Prostate gland (tissue), 2 donors: ENCODE measurements at regions not wholly inside any gene's neighbourhood (a gene's known extent, or its start where the extent isn't known, plus 50 kb on each side); places are given as distances from the start of the nearest gene placed in this dataset.

Experiments used
- CTCF ChIP-seq, 4 experiments: fragments of 200-600 bp in 2 of 4; fragments of 450-650 bp in 2 of 4; sonication (generic) in 2 of 4; IDR thresholded peaks; 1 replicate in 3 of 4; 2 replicates in 1 of 4; pipeline ENCODE4 v1.5.1; 2016 to 2019; ENCODE audit warnings: antibody characterized with exemption in 4 of 4, mild to moderate bottlenecking in 2 of 4, moderate library complexity in 2 of 4
- POLR2AphosphoS5 ChIP-seq: sonication (generic); formaldehyde crosslinking; IDR thresholded peaks from one replicate; pipeline ENCODE4 v1.6.1; 2017; ENCODE audit warnings: antibody characterized with exemption

- TF ChIP-seq CTCF (IDR thresholded peaks at IDR 0.05) (no peak), POLR2AphosphoS5 (no peak)
Measured at GRCh38 chr5:164224772-164225171, 719.4 kb downstream of the MAT2B start.
